ENCODE measurements at regions not wholly inside any gene's neighbourhood (a gene's known extent, or its start where the extent isn't known, plus 50 kb on each side); places are given as distances from the start of the nearest gene placed in this dataset.
A peak's percentile ranks its signal among the peaks of the same experiment; 100 is the strongest.
"Not testable (repeated sequence)": the region's sequence is repeated elsewhere in the genome, so short reads cannot be mapped to it uniquely, and the experiment has no call there.

DNA sequence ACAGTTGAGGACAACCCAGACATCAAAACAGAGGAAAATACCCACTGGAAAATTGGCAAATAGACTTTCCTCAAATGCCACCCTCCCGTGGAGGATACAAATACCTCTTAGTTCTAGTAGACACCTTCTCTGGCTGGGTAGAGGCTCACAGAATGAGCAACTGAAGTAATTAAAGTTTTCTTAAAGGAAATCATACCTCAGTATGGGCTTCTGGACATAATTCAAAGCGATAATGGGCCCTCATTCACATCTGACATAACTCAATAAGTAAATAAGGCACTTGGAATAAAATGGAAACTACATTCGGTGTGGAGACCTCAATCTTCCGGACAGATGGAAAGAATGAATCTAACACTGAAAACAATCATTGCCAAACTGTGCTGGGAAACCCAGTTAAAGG is 115.2 kb upstream of the PLCL2 start:
- DNase-seq (ENCODE audit: low read depth), result no peak

DNA sequence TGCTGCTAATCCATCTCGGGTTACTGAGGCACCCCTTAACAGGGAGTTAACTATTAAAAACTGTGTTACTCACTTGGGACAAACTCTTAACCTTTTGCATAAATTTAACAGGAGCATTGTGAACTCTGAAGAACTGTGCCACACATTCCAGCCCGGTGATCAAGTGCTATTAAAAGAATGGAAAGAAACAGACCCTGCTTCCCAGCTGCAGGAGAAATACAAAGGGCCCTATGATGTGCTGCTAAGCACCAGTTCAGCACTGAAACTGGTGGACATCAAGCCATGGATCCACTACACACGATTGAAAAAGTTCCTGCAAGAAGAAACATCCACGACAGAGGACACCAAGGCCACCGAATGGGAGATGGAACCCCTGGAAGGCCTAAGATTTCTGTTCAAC is 114.7 kb upstream of the PLCL2 start:
- DNase-seq (ENCODE audit: low read depth), result peak; percentile 3

DNA sequence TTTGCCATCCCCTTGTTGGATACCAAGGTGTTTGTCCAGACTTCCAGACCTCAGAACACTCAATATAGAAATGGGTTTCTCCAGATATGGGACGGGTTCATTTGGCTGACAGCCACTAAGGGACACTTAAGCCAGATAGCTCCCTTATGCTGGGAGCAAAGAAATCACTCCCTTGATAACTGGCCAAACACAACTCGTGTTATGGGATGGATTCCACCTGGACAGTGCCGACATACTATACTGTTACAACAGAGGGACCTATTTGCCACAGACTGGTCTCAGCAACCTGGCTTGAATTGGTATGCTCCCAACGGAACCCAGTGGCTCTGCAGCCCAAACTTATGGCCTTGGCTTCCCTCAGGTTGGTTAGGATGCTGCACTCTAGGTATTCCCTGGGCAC is 114.0 kb upstream of the PLCL2 start:
- no peak for DNase-seq (ENCODE audit: low read depth)

DNA sequence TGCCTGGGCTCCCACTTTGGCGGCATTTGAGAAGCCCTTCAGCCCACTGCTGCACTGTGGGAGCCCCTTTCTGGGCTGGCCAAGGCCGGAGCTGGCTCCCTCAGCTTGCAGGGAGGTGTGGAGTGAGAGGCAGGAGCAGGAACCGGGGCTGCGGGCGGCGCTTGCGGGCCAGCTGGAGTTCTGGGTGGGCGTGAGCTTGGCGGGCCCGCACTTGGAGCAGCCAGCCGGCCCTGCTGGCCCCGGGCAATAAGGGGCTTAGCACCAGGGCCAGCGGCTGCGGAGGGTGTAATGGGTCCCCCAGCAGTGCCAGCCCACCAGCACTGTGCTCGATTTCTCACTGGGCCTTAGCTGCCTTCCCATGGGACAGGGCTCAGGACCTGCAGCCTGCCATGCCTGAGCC is 111.2 kb upstream of the PLCL2 start:
- not testable (repeated sequence) for DNase-seq (ENCODE audit: low read depth)

DNA sequence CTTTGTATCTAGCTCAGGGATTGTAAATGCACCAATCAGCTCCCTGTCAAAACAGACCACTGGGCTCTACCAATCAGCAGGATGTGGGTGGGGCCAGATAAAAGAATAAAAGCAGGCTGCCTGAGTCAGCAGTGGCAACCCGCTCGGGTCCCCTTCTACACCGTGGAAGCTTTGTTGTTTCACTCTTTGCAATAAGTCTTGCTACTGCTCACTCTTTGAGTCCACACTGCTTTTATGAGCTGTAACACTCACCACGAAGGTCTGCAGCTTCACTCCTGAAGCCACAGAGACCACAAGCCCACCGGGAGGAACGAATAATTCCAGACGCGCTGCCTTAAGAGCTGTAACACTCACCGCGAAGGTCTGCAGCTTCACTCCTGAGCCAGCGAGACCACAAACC is 110.2 kb upstream of the PLCL2 start:
- not testable (repeated sequence) for DNase-seq (ENCODE audit: low read depth)

DNA sequence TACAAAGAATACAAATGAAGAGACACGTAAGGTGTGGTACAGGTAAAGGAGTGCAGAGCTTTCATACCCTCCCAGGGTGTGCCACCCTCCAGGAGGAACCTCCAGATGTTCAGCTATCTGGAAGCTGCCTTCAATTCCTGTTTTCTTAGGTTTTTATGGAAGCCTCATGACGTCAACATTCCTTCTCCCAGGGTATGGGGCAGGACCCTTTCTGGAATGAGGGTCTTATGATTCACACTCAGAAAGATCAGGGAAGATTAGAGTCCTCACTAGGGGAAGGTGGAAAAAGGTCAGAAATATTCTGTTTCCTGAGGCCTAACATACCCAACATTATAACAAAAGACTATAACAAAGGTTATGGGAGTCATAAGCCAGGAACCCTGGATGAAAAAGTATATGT is 99.8 kb upstream of the PLCL2 start:
- DNase-seq (ENCODE audit: low read depth), result no peak

DNA sequence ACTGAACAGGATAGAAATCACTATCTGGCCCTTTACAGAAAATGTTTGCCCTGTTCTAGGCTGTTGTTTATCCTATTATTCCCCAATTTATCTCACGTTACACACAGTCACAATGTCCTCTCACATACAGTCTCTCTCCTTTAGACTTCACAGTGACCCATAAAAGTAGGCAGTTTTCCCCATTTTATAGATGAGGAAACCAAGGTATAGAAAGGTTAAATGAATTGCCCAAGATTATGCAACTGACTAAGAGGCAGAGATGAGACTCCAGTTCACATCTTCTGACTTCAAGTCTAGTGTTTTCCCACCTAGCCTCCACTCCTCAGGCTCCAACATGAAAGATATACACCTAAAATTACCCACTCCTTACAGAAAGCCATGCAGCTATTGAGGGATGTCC is 99.3 kb upstream of the PLCL2 start:
- no peak for DNase-seq (ENCODE audit: low read depth)

DNA sequence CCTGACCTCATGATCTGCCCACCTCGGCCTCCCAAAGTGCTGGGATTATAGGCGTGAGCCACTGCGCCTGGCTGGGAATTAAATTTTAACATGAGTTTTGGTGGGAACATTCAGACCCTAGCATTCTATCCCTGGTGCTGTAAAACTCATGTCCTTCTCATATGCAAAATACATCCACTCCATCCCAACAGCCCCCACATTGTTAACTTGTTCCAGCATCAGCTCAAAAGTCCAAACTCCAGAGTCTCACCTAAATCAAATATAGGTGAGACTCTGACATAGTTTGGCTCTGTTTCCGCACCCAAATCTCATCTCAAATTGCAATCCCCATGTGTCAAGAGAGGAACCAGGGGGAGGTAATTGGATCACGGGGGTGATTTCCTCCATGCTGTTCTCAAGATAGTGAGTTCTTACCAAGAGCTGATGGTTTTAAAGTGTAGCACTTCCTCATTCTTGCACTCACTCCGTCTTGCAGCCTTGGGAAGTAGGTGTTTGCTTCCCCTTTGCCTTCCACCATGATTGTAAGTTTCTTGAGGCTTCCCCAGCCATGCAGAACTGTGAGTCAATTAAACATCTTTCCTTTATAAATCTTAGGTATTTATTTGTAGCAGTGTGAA is 96.2 kb upstream of the PLCL2 start:
- no peak for DNase-seq (ENCODE audit: low read depth)

DNA sequence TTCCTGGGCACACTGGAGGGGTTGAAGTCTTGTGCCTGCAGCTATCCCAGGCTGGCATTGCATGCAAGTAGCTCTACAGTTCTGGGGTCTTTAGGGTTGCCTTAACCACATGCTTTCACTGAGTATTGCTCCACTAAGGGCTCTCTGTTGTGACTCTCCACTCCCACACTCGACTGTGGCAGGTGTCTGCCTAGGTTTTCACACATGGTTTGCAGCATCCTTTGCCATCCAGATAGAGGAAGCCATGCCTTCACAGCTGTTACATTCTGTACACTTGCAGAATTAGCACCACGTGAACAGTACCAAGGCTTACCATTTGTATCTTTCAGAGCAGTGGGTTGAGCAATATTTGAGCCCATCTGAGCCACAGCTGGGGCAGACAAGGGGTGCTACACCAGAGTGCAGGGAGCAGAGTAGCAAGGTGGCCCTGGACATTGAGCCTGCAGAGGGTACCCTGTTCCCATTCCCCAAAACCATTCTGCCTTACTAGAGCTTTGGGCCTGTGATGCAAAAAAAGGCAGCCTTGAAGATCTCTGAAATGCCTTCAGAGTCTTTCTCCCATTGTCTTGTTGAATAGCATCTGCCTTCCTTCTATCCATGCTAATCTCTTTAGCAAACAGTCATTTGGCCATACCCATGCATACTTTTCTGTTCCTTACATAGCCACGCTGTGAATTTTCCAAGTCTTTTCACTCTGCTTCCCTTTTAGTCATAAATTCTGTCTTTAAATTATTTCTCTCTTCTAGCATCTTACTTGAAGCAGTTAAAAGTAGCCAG is 95.2 kb upstream of the PLCL2 start:
- no peak for DNase-seq (ENCODE audit: low read depth)

DNA sequence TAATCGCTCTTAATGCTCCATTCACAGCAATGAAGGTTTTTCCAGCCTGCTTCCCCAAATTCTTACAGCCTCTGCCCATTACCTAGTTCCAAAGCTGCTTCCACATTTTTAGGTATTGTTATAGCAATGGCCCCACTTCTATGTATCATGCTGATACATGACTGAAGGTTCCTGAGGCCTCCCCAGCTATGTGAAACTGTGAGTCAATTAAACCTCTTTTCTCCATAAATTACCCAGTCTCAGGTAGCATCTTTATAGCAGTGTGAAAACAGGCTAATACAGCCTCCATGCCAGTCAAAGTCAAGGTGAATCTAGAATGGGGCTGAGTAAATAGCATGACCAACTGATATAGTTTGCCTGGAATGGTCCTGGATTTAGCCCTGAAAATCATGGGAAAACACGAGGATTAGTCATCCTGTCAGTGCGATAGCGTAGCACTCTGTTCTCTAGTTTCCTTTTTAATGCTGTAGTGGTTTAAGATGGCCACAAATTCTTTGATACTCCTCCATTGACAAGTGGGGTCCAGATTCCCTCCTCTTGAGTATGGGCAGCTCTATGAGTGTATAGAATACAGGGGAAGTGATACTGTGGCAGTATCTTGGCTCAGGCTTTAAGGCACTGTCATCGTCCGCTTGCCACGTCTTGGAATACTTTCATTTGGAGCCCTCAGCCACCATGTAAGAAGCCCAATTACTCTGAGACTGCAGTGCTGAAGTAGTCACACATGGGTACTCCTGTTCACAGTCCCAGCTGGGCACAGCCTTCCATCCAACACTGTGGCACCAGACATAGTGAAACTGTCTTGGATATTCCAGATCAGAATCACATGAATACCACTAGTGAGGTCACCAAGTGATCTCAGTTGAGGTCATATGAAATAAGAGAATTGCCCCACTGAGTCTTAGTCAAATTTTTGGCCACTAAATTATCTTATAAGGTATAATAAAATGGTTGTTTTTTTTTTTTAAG is 94.0 kb upstream of the PLCL2 start:
- no peak for DNase-seq (ENCODE audit: low read depth)

DNA sequence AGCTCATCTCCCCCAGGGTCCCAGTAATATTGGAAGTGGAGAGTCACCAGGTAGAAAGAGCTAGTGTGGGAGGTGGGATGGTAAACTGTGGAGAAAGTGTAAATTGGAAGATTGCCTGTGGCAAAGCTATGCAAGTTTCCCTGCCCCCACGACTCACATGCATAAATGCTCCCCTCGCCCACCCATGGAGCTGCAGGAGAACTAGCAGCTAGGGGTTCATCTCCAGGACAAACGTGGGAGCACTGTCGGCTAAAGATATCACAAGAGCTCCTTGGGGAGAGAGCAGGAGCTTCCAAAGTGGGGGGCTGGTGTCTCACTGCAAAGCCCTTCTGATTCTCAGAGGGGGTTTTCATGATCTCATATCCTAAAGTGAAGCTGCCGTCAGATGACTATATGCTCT is 91.4 kb upstream of the PLCL2 start:
- DNase-seq (ENCODE audit: low read depth), result no peak

DNA sequence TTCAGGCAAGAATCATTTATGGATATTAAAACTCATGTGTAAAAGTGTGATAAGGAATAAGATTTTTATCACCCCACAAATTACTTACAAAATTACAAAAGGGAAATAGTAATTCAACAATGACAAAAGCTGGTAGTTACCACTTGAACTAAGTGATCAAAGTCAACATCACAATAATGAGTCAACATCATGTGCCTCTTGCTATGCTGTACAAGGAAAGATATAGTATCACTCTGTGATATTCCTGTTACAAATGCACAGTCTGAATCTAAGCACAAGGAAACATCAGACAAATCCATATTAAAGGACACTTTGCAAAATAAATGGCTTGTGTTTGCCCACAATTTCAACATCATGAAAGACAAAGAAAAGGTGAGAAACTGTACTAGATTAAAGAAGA is 90.5 kb upstream of the PLCL2 start:
- no peak for DNase-seq (ENCODE audit: low read depth)

DNA sequence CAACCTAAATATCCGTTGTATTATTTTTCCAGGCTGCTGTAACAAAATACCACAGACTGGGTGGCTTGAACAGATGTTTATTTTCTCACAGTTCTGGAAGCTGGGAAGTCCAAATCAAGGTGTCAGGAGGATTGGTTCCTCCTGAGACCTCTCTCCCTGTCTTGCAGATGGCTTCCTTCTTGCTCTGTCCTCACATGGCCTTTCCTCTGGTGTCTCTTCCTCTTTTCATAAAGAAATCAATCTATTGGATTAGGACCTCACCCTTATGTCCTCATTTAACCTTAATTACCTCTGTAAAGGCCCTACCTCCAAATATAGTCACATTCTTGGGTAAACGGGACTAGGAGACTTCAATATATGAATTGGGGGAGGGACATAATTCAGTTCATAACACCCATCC is 89.2 kb upstream of the PLCL2 start:
- DNase-seq (ENCODE audit: low read depth), result no peak

DNA sequence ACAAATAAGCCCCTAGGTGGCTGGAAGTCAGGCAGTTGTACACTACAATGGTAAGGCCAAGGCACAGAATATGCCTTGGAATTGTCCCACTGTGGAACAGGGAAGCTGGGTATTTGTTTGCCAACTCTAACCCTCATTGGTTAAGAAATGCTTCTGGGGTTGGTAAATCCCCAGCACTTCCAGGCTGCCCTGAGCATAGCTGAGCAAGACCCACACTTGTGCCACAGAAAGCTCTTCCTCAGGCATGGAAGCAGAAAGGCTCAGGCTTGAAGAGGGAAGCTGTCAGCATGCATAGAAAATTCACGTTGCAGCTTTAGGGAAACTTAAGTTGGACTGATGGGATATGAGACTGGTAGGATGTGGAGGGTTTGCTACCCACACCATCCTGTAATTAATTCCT is 86.9 kb upstream of the PLCL2 start:
- DNase-seq (ENCODE audit: low read depth), result no peak

DNA sequence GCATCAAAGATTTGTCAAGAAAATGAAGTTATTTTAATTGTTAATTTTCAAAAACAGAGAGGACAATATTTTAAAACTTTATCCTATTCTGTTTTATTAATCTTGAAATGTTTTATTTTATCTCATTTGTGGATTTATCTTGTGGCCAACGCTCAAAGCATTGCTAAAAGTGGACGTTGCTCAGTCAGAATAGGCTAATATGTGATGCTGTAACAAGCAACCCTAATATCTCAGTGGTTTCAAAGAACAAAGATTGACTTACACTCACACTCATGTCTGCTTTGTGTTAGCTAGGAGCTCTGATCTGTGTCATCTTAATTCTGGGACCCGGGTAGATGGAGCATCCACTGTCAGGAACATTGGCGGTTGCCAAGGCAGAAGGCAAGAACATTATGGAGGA is 86.0 kb upstream of the PLCL2 start:
- no peak for DNase-seq (ENCODE audit: low read depth)

DNA sequence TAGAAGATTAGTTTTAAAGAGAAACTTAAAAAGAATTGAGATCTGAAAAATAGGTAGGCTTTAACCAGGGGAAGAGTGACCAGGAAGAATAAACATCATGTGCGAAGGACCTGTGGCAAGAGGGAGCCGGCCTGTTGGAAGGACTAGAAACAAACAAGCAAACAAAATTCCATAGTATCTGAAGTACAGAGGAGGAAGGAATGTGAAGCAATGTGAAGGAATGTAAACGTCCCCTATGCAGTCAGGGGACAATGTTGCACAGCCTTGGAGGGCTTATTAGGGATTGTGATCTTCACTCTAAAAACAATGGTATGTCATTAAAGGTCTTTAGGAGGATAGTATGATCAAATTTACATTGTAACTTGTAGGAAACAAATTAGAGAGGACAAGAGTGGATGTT is 84.4 kb upstream of the PLCL2 start:
- no peak for DNase-seq (ENCODE audit: low read depth)

DNA sequence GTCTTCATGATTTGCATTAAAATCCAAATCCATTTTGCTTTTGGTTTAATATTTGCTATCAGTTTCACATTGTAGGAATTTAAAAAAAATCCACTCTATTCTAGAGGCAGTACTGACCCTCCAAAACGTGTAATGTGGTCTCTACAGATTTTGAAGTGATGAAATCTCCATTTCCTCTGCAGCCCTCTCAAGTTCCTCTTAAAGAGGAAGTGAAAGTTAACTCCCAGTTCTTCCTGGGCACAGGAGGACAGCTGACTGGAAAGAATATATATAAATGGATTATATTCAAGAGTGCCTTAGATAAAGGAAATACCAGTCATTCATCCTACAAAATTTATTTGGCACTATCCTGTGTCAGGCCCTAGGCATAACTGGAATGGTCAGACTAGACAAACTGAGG is 83.5 kb upstream of the PLCL2 start:
- no peak for DNase-seq (ENCODE audit: low read depth)

DNA sequence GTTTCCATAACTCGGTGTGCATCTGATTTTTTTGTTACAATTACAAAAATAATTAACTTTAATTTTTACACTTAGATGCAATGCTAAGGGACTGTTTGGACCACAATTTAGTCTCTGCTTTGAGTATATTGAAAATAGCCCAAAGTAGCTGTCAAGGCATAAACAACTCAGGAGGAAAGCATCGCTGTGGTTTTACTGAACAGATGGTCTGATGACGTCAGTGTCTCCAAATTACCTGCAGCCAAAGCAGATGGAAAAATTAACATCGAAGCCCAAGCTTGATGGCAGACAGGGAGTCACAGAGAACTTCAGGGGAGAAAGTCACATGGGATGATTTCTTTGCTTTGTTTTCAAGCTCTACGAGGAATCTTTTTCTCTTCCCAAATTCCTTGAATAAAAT is 83.1 kb upstream of the PLCL2 start:
- peak; percentile 23 for DNase-seq (ENCODE audit: low read depth)

DNA sequence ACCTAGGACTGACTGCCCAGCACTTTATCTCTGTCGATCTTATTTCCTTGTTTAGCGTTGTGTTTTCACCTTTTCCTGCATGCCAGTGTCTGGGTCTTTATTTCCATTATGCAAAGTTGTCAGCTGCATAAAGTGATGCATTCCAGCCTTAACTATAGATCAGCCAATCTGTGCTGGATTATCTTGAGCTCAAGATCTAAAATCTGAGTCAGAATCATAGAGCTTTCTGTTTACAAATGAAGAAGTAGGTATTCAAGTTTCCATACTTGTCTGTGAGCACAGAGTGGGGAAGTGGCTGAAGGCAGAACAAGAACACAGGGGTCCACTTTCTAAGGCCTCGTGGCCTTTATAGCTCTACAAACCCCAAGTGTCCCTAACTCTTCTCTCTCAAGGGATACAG is 82.4 kb upstream of the PLCL2 start:
- no peak for DNase-seq (ENCODE audit: low read depth)

DNA sequence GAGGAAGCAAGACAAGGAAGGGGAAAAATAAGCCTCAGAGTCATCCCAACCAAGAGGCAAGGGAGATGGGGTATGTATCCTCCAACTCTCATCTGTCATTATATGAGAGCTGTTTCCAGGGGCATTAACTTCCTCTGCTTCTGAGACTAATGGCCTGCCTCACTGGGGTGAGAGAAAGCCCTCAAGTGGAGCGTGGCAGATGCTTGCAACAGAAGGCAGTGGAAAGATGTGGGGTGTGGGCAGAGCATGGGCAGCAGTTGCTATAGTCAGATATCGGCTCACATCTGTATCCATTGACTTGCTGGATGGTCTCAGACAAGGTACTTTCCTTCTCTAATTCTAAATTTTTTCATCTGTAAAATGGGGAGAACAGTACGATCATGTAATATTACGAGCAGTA is 81.7 kb upstream of the PLCL2 start:
- DNase-seq (ENCODE audit: low read depth), result no peak

DNA sequence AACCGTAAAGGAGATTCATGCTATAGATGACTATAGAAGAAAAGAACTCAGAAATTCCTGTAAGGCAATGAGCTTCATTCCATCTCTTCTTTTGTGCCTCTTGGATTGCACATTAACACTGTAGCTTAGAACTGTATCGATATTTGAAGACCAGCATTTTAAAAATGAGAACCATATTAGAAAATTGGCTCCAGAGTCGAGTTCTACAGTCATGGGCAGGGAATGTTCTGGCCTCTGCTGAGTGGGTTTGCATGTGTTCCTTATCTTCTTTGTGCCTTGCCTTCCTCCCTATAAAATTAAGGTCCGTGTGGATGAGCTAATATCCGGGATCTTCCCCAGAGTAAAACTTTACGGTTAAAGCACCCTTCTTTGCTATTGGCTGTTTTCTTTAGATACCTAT is 77.4 kb upstream of the PLCL2 start:
- peak; percentile 11 for DNase-seq (ENCODE audit: low read depth)

DNA sequence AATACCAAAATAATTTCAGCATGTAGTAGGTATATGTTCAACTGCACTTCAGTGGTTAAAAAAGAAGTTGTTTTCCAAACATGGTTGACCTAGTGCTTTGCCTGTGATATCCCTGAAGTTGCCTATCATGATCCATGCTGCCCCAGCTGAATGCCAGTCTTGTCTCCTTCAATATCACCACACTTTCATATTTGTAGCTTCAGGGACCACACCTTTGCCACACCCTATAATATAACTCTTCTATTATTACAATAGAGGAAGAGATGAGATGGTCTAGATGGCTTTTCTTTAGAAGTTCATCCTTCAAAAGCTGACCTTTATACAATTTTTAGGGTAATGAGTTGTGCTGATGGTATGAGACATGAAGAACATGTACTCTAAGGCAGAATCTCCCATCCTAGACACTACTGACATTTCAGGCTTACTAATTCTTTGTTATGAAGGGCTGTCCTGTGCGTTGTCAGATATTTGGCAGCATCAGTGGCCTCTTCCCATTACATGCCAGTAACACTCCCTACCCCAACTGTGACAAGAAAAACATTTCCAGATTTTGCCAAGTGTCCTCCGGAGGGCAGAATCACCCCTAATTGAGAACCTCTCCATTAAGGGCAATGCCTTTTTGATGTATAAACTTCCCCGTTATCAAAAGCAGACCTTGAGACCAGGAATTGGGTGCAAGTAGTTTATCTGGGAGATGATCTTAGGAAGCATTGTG is 76.2 kb upstream of the PLCL2 start:
- DNase-seq (ENCODE audit: low read depth), result no peak
